Kidney (tissue), 13 donors: ENCODE measurements at regions not wholly inside any gene's neighbourhood (a gene's known extent, or its start where the extent isn't known, plus 50 kb on each side); places are given as distances from the start of the nearest gene placed in this dataset.
"Not testable (repeated sequence)": the region's sequence is repeated elsewhere in the genome, so short reads cannot be mapped to it uniquely, and the experiment has no call there.

Experiments used
- DNase-seq, 5 donors: peaks; one replicate each; pipeline ENCODE4 v3.0.0-alpha.2; 2013 to 2020
- FAIRE-seq: peaks from 2 replicates; lab custom pipeline; 2012; peaks lifted over from hg19 to GRCh38; lab: Jason Lieb, UNC
- H3K27ac ChIP-seq, 2 donors: one replicate each; pipeline ENCODE4 v1.7.0; 2013; ENCODE audit warnings: low read depth in 2 of 2, low read length in 2 of 2, inconsistent platforms in 1 of 2
- H3K27me3 ChIP-seq: one replicate; pipeline ENCODE4 v1.7.1; 2013; ENCODE audit warnings: low read length, inconsistent platforms; ENCODE audit not compliant: control insufficient read depth, insufficient read depth
- H3K36me3 ChIP-seq, 3 donors: one replicate each; pipeline versions ENCODE4 v1.7.0 to v1.7.1; 2013; ENCODE audit warnings: low read length in 3 of 3, control low read depth in 1 of 3, inconsistent platforms in 1 of 3; ENCODE audit not compliant: insufficient read depth in 3 of 3, control insufficient read depth in 2 of 3
- H3K4me1 ChIP-seq, 3 donors: one replicate each; pipeline versions ENCODE4 v1.7.0 to v1.7.1; 2013; ENCODE audit warnings: low read length in 3 of 3, inconsistent platforms in 1 of 3, low read depth in 1 of 3; ENCODE audit not compliant: control insufficient read depth in 2 of 3, insufficient read depth in 2 of 3
- H3K4me3 ChIP-seq, 3 donors: one replicate each; pipeline versions ENCODE4 v1.7.0 to v1.8.1; 2013; ENCODE audit warnings: low read length in 3 of 3, control low read depth in 1 of 3, inconsistent platforms in 1 of 3
- H3K9ac ChIP-seq, 3 donors: one replicate each; pipeline versions ENCODE4 v1.7.0 to v1.7.1; 2013; ENCODE audit warnings: low read length in 3 of 3, control low read depth in 1 of 3, inconsistent platforms in 1 of 3
- H3K9me3 ChIP-seq, 3 donors: one replicate each; pipeline versions ENCODE4 v1.7.0 to v1.7.1; 2013; ENCODE audit warnings: low read length in 3 of 3, control low read depth in 1 of 3, inconsistent platforms in 1 of 3; ENCODE audit not compliant: control insufficient read depth in 2 of 3, insufficient read depth in 1 of 3
- intact Hi-C: fragments of 100-400 bp; cut with DNase I; formaldehyde crosslinking; loops from one replicate; pipeline ENCODE4 v1.11.1; 2022
- TF ChIP-seq, protein P1 (sequence below): IDR thresholded peaks from 3 replicates; pipeline ENCODE4 v1.5.1; 2012; ENCODE audit warnings: mild to moderate bottlenecking, moderate library complexity, borderline replicate concordance; ENCODE audit not compliant: insufficient read depth; ENCODE audit errors: extremely low read depth
- donor health status: control.
- donor health status: control.
- donor health status: control.
- donor health status: control.
- donor health status: control.
- donor health status: DM: yes; HTN: yes; CAD: no.
- donor health status: Normal renal cell carcinoma (clear cell type).

DNA sequence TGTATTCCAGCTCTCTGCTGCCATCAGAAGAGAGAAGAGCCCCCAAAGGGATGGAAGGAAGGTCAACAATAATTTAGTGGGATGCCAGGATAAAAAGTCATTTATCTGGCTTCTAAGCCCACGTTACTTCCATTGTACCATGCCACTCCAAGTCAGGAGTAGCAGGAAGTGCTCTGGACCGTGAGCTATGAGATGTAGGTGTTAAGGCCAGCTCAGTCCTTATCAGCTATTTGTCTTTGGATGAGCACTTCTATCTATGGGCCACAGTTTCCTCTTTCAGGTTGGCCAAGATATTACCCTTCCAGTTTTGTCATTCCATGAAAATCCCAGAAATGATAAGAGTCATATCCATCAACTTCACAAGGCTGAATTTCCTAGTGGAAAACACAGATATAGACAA, 119.4 kb upstream of the CACUL1 start:
- no peaks in the 10 kb centered on the region for H3K9me3 ChIP-seq
- H3K27me3 ChIP-seq = no peaks in the 10 kb centered on the region
- FAIRE-seq (no peak), DNase-seq (no peak)
- no peak overlapping the region for H3K27ac ChIP-seq
- intact Hi-C loops = no loop called here
- H3K4me3 ChIP-seq = no peak overlapping the region
- H3K36me3 ChIP-seq = no peaks in the 10 kb centered on the region
- H3K4me1 ChIP-seq = peaks cover 0 to 9% (median 8%) of the 10 kb centered on the region in 3 donors
- TF ChIP-seq, protein P1, sequence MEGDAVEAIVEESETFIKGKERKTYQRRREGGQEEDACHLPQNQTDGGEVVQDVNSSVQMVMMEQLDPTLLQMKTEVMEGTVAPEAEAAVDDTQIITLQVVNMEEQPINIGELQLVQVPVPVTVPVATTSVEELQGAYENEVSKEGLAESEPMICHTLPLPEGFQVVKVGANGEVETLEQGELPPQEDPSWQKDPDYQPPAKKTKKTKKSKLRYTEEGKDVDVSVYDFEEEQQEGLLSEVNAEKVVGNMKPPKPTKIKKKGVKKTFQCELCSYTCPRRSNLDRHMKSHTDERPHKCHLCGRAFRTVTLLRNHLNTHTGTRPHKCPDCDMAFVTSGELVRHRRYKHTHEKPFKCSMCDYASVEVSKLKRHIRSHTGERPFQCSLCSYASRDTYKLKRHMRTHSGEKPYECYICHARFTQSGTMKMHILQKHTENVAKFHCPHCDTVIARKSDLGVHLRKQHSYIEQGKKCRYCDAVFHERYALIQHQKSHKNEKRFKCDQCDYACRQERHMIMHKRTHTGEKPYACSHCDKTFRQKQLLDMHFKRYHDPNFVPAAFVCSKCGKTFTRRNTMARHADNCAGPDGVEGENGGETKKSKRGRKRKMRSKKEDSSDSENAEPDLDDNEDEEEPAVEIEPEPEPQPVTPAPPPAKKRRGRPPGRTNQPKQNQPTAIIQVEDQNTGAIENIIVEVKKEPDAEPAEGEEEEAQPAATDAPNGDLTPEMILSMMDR = no peak
- H3K9ac ChIP-seq = no peak overlapping the region

DNA sequence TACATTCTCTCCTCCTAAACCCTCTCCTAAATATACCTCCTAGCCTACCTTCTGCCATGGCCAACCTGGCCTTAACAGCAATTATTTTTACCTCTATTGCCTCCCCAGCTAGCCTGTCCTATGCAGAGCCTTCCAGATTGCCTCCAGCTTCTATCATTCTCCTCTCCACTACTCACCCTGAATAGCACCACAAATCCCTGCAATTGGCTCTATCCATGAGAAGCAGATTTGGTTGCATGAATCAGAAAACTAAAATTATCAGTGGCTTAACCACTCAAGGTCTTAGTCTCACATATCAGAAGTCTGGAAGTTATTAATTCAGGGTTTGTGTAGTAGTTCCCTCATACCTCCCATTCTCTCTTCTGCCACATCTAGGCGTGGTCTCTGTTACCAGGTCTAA, 120.3 kb upstream of the CACUL1 start:
- FAIRE-seq (no peak), DNase-seq (no peak)
- no peak overlapping the region for H3K9ac ChIP-seq
- H3K4me3 ChIP-seq = no peak overlapping the region
- TF ChIP-seq, protein P1 = no peak
- no peaks in the 10 kb centered on the region for H3K9me3 ChIP-seq
- H3K27ac ChIP-seq = no peak overlapping the region
- peaks cover 0 to 9% (median 8%) of the 10 kb centered on the region in 3 donors for H3K4me1 ChIP-seq
- H3K27me3 ChIP-seq = no peaks in the 10 kb centered on the region
- H3K36me3 ChIP-seq = no peaks in the 10 kb centered on the region
- intact Hi-C loops = no loop called here

DNA sequence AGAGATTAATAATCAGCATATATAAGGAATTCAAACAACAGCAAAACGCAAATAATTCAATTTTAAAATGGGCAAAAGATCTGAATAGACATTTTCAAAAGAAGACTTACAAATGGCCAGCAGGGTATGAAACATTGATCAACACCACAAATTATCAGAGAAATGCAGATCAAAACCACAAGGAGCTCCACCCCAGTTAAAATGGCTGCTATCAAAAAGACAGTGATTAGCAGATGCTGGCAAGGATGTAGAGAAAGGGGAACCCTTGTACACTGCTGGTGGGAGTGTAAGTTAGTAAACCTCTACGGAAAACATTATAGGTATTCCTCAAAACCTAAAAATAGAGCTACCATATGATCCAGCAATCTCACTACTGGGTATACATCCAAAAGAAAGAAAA, 128.0 kb upstream of the CACUL1 start:
- Histone ChIP-seq H3K27me3 (no peaks in the 10 kb centered on the region), H3K36me3 (no peaks in the 10 kb centered on the region), H3K9me3 (peaks cover 0 to 5% (median 0%) of the 10 kb centered on the region in 3 donors), H3K27ac (no peak overlapping the region), H3K4me3 (no peak overlapping the region), H3K9ac (no peak overlapping the region), H3K4me1 (no peaks in the 10 kb centered on the region)
- FAIRE-seq = no peak
- intact Hi-C loops = no loop called here
- TF ChIP-seq, protein P1 = no peak
- no peak for DNase-seq

DNA sequence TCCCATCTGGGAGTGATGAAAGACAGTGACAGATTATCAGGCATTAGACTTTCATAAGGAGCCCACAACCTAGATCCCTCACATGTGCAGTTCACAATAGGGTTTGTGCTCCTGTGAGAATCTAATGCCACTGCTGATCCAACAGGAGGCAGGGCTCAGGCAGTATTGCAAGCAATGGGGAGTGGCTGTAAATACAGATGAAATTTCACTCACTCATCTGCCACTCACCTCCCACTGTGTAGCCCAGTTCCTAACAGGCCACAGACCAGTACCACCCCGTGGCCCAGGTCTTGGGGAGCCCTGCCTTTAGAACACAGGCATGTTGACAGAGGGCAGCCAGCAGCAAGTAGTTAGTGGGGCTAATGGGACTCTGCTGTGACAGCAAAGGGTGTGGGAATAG, 137.3 kb upstream of the NANOS1 start:
- H3K4me3 ChIP-seq = no peak overlapping the region
- FAIRE-seq (no peak), DNase-seq (no peak)
- H3K4me1 ChIP-seq = no peaks in the 10 kb centered on the region
- H3K27me3 ChIP-seq = no peaks in the 10 kb centered on the region
- no peaks in the 10 kb centered on the region for H3K36me3 ChIP-seq
- intact Hi-C loops = no loop called here
- H3K9ac ChIP-seq = no peak overlapping the region
- H3K27ac ChIP-seq = no peak overlapping the region
- peaks cover 0 to 6% (median 0%) of the 10 kb centered on the region in 3 donors for H3K9me3 ChIP-seq
- TF ChIP-seq, protein P1 = no peak

DNA sequence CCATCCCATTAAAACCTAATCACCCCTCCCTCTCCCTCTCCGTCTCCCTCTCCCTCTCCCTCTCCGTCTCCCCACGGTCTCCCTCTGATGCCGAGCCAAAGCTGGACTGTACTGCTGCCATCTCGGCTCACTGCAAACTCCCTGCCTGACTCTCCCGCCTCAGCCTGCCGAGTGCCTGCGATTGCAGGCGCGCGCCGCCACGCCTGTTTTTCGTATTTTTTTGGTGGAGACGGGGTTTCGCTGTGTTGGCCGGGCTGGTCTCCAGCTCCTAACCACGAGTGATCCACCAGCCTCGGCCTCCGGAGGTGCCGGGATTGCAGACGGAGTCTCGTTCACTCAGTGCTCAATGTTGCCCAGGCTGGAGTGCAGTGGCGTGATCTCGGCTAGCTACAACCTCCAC, 134.6 kb upstream of the NANOS1 start:
- H3K27me3 ChIP-seq, H3K36me3 ChIP-seq, H3K4me1 ChIP-seq, H3K9me3 ChIP-seq, H3K27ac ChIP-seq, DNase-seq, H3K9ac ChIP-seq, FAIRE-seq, intact Hi-C loops, H3K4me3 ChIP-seq: not testable (repeated sequence)
